B cell (primary cell): ENCODE measurements at regions not wholly inside any gene's neighbourhood (a gene's known extent, or its start where the extent isn't known, plus 50 kb on each side); places are given as distances from the start of the nearest gene placed in this dataset.

Experiments used
- ATAC-seq: fragments of 200-7000 bp; cut with Tn5 transposase; one replicate; pipeline ENCODE4 v1.10.0; 2021; ENCODE audit warnings: low read depth, mild to moderate bottlenecking, moderate number of reproducible peaks, moderate library complexity
- CTCF ChIA-PET: fragments of 350-600 bp; sonication (Branson Sonifier 250); formaldehyde crosslinking; loops from one replicate; lab custom pipeline; 2021; ENCODE audit warnings: antibody characterized with exemption, inconsistent platforms; lab: Charles Lee
- POLR2A ChIA-PET: fragments of 350-600 bp; sonication (Branson Sonifier 250); formaldehyde crosslinking; loops from one replicate; lab custom pipeline; 2021; ENCODE audit warnings: antibody characterized with exemption; lab: Charles Lee
- DNase-seq: peaks from one replicate; pipeline ENCODE4 v3.0.0; 2013
- H2AFZ ChIP-seq: 2 replicates; pipeline ENCODE4 v1.6.1; 2012; ENCODE audit warnings: mild to moderate bottlenecking, low read depth, low read length; ENCODE audit not compliant: insufficient read depth, poor library complexity, severe bottlenecking
- H3K27ac ChIP-seq, 2 donors: 1 replicate in 1 of 2; 2 replicates in 1 of 2; pipeline ENCODE4 v1.5.1; 2012 to 2013; ENCODE audit warnings: low read length in 2 of 2, mild to moderate bottlenecking in 2 of 2, moderate library complexity in 1 of 2
- H3K27me3 ChIP-seq, 4 experiments: fragments of 200-600 bp in 1 of 4; sonication (generic) in 1 of 4; replicated peaks in 1 of 4; 1 replicate in 2 of 4; 2 replicates in 2 of 4; pipeline versions ENCODE4 v1.6.1 to v1.7.0; 2013 to 2016; ENCODE audit warnings: low read length in 3 of 4, mild to moderate bottlenecking in 2 of 4, mixed read lengths in 1 of 4, moderate library complexity in 1 of 4; ENCODE audit not compliant: insufficient read depth in 4 of 4, control insufficient read depth in 3 of 4; ENCODE audit errors: control extremely low read depth in 1 of 4
- H3K36me3 ChIP-seq, 2 experiments: replicated peaks in 1 of 2; 1 replicate in 1 of 2; 2 replicates in 1 of 2; pipeline versions ENCODE4 v1.6.1 to v1.7.1; 2013; ENCODE audit warnings: low read length in 1 of 2; ENCODE audit not compliant: insufficient read depth in 2 of 2, control insufficient read depth in 1 of 2; ENCODE audit errors: control extremely low read depth in 1 of 2, extremely low read depth in 1 of 2
- H3K4me1 ChIP-seq, 2 donors: fragments of 200-600 bp in 1 of 2; sonication (generic) in 1 of 2; 1 replicate in 1 of 2; 2 replicates in 1 of 2; pipeline versions ENCODE4 v1.5.1 to v1.6.1; 2013 to 2017; ENCODE audit warnings: low read length in 2 of 2; ENCODE audit not compliant: control insufficient read depth in 2 of 2, insufficient read depth in 2 of 2
- H3K4me2 ChIP-seq: replicated peaks from 2 replicates; pipeline ENCODE3; 2012; ENCODE audit warnings: mild to moderate bottlenecking, low read depth, low read length; ENCODE audit not compliant: poor library complexity, severe bottlenecking
- H3K4me3 ChIP-seq, 5 experiments: fragments of 200-600 bp in 1 of 5; sonication (generic) in 1 of 5; 1 replicate in 3 of 5; 2 replicates in 2 of 5; pipeline versions ENCODE4 v1.5.1 to v1.7.0; 2011 to 2016; ENCODE audit warnings: low read length in 4 of 5, mild to moderate bottlenecking in 4 of 5, low read depth in 2 of 5, control low read depth in 1 of 5, moderate library complexity in 1 of 5; ENCODE audit not compliant: insufficient read depth in 1 of 5; ENCODE audit errors: control extremely low read depth in 1 of 5, extremely low read depth in 1 of 5
- H3K79me2 ChIP-seq: fragments of 200-600 bp; sonication (generic); one replicate; pipeline ENCODE4 v1.6.0; 2016; ENCODE audit warnings: low read length; ENCODE audit not compliant: control insufficient read depth, insufficient read depth
- H3K9ac ChIP-seq: fragments of 200-600 bp; sonication (generic); 2 replicates; pipeline ENCODE4 v1.6.1; 2017; ENCODE audit warnings: mild to moderate bottlenecking, low read length, moderate library complexity
- H3K9me3 ChIP-seq, 3 donors: one replicate each; pipeline versions ENCODE4 v1.6.1 to v1.7.1; 2013; ENCODE audit warnings: low read length in 2 of 3; ENCODE audit not compliant: control insufficient read depth in 2 of 3, insufficient read depth in 1 of 3; ENCODE audit errors: control extremely low read depth in 1 of 3
- H4K20me1 ChIP-seq: 2 replicates; pipeline ENCODE4 v1.6.0; 2012; ENCODE audit warnings: mild to moderate bottlenecking, low read length; ENCODE audit not compliant: insufficient read depth, control insufficient read depth, poor library complexity, severe bottlenecking
- H3K27ac Mint-ChIP-seq: one replicate; pipeline ENCODE4 v1.8.0; 2021; ENCODE audit warnings: mixed read lengths
- H3K27me3 Mint-ChIP-seq: one replicate; pipeline ENCODE4 v1.8.0; 2021; ENCODE audit warnings: mixed read lengths
- H3K4me1 Mint-ChIP-seq: one replicate; pipeline ENCODE4 v1.8.0; 2021; ENCODE audit warnings: mixed read lengths
- H3K4me3 Mint-ChIP-seq: one replicate; pipeline ENCODE4 v1.8.0; 2021; ENCODE audit warnings: mixed read lengths
- H3K9me3 Mint-ChIP-seq: one replicate; pipeline ENCODE4 v1.8.0; 2022; ENCODE audit warnings: mixed read lengths; ENCODE audit not compliant: insufficient read depth
- CTCF ChIP-seq: fragments of 200-600 bp; IDR thresholded peaks from one replicate; pipeline ENCODE4 v1.8.0; 2022; ENCODE audit warnings: antibody characterized with exemption, mild to moderate bottlenecking
- EZH2 ChIP-seq: IDR thresholded peaks from 2 replicates; pipeline ENCODE4 v1.6.1; 2012; ENCODE audit warnings: borderline replicate concordance, low read depth, mild to moderate bottlenecking, moderate library complexity, low read length; ENCODE audit not compliant: insufficient read depth, poor library complexity, severe bottlenecking
- WGBS: methylation state at CpG from one replicate; pipeline ENCODE4 v1.1.5; 2013; ENCODE audit warnings: missing lambda C conversion rate; ENCODE audit not compliant: insufficient coverage; 5-methylcytosine and 5-hydroxymethylcytosine counted together
- intact Hi-C: fragments of 100-400 bp; cut with micrococcal nuclease; formaldehyde crosslinking; loops from one replicate; pipeline ENCODE4 v1.10.0; 2022

DNA sequence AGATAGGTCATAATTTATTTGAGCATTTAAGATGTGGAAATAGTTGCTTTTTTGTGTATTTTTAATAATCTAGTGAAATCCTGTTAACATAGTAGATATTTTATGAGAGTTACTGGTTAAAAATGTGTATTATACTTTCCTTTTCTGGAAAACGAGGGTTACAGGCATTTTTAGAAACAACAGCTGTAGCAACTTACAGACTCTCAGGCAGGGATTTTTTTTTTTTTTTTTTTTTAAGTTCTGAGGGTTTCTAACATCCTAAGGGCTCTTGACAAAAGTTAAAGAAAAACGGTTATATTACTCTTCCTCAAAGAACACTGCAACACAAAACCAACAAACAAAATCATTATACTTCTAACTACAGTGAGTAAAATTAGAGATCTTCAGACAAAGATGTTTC lies 205.9 kb downstream of the ACKR3 start:
- no peaks in the 10 kb centered on the region for H3K9me3 Mint-ChIP-seq
- no peak overlapping the region for H3K9ac ChIP-seq
- no peaks in the 10 kb centered on the region for H3K4me1 ChIP-seq
- H3K79me2 ChIP-seq = no peaks in the 10 kb centered on the region
- no peaks in the 10 kb centered on the region for H3K27me3 ChIP-seq
- DNase-seq = no peak
- no CpG with 5 or more reads among the region's 2 CpGs for whole genome bisulfite sequencing
- no peaks in the 10 kb centered on the region for H3K36me3 ChIP-seq
- no peaks in the 10 kb centered on the region for H4K20me1 ChIP-seq
- TF ChIP-seq EZH2 (no peak), CTCF (no peak)
- no peak for ATAC-seq
- H3K4me3 Mint-ChIP-seq = no peak overlapping the region
- no peak overlapping the region for H3K27ac Mint-ChIP-seq
- ChIA-PET POLR2A (no interaction called here), CTCF (no interaction called here)
- intact Hi-C loops = no loop called here
- H2AFZ ChIP-seq = no peak overlapping the region
- no peaks in the 10 kb centered on the region for H3K4me1 Mint-ChIP-seq
- H3K27me3 Mint-ChIP-seq = peaks cover 2% of the 10 kb centered on the region
- no peak overlapping the region for H3K27ac ChIP-seq
- H3K4me2 ChIP-seq = no peak overlapping the region
- no peak overlapping the region for H3K4me3 ChIP-seq
- H3K9me3 ChIP-seq = no peaks in the 10 kb centered on the region

GRCh38 chr2:236776206-236776605 lies 206.6 kb downstream of the ACKR3 start:
- Histone ChIP-seq H3K9ac (no peak overlapping the region), H3K4me1 (no peaks in the 10 kb centered on the region), H3K9me3 (no peaks in the 10 kb centered on the region), H3K27ac (no peak overlapping the region), H3K4me2 (no peak overlapping the region), H4K20me1 (no peaks in the 10 kb centered on the region), H3K79me2 (no peaks in the 10 kb centered on the region), H3K4me3 (no peak overlapping the region), H3K36me3 (no peaks in the 10 kb centered on the region), H3K27me3 (no peaks in the 10 kb centered on the region), H2AFZ (no peak overlapping the region)
- POLR2A ChIA-PET = no interaction called here
- intact Hi-C loops = no loop called here
- DNase-seq (no peak), ATAC-seq (no peak)
- H3K4me3 Mint-ChIP-seq = no peak overlapping the region
- no peaks in the 10 kb centered on the region for H3K4me1 Mint-ChIP-seq
- 90% methylated on average over 9 of the region's 10 CpGs for WGBS
- H3K27me3 Mint-ChIP-seq = peaks cover 2% of the 10 kb centered on the region
- CTCF ChIA-PET = no interaction called here
- H3K27ac Mint-ChIP-seq = no peak overlapping the region
- no peaks in the 10 kb centered on the region for H3K9me3 Mint-ChIP-seq
- no peak for TF ChIP-seq CTCF
- no peak for TF ChIP-seq EZH2
